ENCODE measurements at regions not wholly inside any gene's neighbourhood (a gene's known extent, or its start where the extent isn't known, plus 50 kb on each side); places are given as distances from the start of the nearest gene placed in this dataset.
"Not testable (repeated sequence)": the region's sequence is repeated elsewhere in the genome, so short reads cannot be mapped to it uniquely, and the experiment has no call there.

DNA sequence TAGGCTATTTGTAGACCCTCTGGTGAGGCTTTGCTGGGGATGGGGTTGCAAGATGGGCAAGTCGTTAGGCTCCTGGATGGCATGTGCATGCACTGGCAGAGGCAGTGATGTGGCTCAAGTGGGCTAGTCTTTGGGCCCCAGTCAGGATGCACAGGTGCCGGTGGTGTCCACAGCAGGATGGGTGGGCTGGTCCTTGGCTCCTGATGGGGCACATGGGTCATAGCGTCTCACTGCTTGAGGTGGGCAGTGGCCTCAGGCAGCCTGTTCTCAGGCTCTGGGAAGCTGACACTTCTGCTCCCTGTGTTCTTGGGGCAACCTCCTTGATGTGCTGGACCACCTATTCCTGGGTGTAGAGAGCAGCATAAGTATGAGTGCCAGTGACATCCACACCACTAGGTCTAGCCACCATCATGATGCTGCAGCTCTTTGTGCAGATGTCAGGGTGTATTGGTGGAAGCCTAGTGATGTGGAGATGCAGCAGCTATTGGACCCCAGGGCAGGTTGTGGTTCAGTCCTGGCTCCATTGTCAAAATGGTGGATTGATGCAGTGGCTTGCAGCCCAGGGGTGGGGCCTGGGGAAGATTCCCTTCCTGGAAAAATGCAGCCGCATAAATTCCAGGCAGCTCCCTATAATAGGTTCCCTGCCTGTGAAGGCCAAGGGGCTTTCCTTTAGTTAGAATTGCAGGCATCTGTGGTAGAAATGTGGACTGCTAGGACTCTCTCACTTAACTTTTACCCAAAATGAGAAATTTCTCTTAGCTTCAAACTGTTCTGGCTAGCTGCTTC is 742.5 kb upstream of the MDGA2 start:
- no peak for DNase-seq (ENCODE audit: low spot score)

DNA sequence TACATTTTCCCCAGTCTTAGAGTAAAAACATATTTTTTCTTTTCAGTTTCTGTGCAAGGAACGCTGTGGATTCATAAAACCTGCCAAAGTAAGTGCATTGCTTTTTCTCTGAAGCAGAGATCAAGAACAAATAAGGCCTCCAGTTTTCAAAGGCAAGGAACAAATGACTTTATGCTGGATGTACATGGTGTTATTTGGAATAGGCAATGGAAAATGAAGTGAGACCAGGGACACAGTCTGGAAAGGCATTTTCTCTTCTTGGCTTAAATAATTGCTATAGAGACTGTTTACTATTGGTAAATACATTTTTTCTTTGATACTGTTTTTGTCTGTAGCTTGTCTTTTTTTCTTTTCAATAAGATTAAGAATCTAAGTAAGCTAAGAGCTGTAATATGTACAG is 725.9 kb upstream of the MDGA2 start:
- DNase-seq (ENCODE audit: low spot score), result no peak

DNA sequence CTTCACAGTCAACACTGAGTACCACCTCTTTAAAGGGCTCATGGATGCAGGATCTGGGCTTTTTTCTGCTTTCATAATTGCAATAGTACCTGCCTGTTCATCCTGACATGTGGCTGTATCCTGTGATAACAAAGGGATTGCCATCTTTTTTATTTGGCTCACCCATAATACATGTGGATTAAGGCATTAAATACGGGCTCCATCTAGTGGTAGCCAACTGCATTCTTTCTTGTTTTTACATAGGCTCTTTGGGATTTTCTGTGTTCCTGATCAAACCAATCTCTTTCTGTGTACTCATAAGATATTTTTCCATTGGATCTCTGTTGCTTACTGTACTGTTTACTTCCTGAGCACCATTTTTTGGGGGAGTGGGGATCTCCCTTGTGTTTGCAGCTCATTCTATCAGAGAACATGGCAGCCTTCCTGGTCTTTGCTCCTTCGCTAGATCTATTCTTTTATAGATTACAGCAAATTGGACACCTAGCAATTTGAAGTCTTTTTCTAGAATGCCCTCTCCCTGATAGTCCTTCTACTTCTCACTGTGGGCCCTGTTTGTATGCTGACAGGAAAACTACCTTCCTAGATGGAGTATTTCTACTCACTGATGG is 723.4 kb upstream of the MDGA2 start:
- peak; percentile 39 for DNase-seq (ENCODE audit: low spot score)

DNA sequence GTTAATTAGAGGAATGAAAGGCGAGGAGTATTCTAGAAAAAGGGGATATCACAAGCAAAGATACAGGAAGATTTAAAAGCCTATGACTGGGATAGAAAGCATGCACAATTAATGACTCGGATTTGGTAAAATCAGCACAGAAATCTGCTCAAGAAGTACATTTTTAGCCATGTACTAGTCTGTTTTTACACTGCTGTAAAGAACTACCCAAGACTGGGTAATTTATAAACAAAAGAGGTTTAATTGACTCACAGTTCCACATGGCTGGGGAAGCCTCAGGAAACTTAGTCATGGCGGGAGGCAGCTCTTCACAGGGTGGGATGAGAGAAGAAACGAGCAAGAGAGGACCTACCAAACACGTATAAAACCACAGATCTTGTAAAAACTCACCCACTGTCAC is 716.3 kb upstream of the MDGA2 start:
- no peak for DNase-seq (ENCODE audit: low spot score)

DNA sequence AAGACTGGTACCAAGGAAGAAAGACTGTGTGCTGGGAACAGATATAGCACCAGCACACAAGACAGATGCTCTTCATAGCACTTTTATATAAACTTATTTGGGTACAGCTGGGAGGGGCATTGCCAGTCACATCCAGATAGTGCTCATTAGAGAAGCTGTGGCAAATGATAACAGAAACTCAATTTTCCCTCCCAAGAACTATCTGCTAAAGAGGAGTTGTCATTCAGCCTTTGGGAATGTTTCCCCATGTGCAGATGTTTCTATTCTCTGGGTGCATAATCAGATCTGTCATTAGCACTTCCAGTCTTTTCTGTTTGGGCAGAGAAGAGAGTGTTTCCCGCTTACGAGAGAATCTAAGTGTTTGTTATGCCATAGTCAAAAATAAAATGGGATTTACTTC is 714.9 kb upstream of the MDGA2 start:
- no peak for DNase-seq (ENCODE audit: low spot score)

DNA sequence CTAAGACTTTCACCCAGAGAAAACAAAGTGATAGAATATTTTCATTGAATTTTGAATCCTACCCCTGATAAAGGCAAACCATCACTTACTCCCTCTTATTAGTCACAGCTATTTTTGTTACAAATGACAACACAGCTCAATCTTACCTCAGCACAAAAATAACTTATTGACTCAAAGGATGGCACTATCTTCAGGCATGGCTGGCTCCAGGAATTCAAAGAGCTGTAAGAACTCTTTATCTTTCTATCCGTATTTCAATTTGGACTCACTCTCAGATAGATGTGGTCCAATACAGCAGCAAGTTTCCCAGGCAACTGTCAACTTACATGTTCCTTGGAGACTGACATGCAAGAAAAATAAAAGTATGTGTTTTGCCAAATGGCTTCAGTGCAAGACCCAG is 709.4 kb upstream of the MDGA2 start:
- peak; percentile 0 for DNase-seq (ENCODE audit: low spot score)

DNA sequence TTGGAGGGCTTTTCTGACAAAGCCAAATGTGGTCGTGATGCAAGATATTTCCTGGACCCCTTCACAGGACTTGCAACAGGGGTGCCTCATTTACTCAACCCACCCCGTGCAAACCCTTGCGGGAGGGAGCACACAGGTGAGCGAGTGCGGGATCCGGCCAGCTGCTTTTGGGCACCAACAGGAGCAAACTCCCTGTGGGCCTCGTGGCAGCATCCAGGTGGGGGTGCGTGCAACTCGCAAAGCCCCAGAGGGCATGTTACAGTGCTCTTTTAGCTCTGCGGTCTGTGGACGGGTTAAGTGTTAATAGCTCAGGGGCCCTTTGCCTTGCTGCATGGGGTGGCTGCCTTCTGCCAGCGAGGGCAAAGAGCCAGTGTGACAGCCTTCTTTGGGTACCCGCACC is 707.6 kb upstream of the MDGA2 start:
- no peak for DNase-seq (ENCODE audit: low spot score)

DNA sequence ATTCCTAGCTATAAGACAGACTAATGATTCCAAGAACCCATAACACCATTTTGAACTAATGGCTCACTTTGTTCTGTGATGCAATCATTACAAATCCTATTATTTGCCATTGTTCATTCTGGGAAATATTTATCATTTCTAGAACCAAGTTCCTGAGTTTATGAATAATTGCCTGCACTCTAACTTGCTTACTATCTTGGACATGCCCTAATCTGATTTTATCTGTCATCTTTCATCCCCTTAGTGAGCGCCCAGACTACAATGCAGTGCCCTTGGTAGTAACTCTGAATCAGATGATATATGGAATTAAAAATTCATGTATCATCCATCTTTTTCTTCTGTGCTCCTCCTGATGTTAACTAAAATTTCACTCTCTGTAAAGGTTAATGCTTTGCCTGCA is 703.1 kb upstream of the MDGA2 start:
- DNase-seq (ENCODE audit: low spot score), result no peak

DNA sequence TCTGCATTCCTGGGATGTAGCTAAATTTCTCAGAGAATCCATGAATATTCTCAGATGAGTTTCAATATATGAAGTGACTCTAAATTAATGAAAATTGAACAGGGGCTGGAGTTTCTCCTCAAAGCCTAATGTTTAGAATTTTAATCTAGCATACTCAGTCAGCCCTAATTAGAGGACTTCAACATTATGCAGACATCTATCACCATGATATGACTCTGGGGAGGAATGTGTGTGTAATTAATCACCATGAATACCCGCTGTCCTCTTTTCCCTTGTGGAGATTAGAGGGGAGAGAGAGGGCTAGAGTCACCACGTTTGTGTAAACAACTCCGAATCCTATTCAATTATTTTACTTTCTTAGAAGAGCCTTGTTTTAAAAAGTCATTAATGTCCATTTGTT is 698.6 kb upstream of the MDGA2 start:
- peak; percentile 16 for DNase-seq (ENCODE audit: low spot score)

DNA sequence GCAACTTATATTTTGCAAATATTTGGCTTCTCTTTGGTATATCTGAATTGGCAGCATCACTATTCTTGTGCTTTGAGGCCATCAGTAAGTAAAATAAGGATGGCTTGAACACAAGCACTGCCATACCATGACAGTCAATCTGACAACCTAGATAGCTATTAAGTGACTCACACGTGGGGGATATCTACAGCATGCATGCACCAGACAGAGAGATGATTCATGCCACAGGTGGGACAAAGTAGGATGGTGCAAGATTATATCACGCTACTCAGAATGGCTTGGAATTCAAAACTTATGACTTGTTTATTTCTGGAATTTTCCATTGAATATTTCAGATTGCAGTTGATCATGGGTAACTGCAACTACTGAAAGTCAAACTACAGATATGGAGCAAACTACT is 675.6 kb upstream of the MDGA2 start:
- peak; percentile 65 for DNase-seq (ENCODE audit: low spot score)

DNA sequence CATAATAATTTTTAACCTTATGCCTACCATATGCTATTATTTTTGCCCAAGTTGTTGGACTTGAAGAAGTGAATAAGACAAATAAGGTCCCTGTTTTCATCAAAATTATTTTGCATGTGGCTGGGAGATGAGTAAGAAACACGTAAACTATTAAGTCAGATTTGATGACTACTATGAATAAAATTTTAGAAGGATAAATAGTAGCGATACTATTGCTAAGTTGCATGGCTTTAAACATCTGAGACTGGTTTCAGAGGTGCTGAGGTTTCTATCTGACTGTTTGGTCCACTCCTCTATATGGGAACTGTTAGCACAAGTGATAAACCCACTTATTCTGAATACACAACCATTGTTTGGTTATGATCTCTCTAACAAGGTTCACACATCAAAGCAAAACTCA is 674.3 kb upstream of the MDGA2 start:
- no peak for DNase-seq (ENCODE audit: low spot score)

DNA sequence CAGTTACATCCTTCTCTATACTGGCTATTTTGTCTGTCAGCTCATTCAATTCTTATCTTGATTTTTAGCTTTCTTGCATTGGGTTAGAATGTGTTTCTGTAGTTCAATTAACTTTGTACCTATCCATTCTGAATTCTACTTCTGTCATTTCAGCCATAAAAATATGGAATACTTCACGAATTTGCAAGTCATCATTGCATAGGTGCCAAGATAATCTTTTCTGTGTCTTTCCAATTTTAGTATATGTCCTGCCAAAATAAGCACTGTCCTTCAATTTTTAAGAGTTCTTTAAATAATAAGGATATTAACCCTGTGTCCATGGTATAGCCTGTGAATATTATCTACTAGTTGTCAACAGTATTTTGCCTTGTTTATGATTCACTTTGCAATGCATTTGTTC is 665.7 kb upstream of the MDGA2 start:
- no peak for DNase-seq (ENCODE audit: low spot score)

DNA sequence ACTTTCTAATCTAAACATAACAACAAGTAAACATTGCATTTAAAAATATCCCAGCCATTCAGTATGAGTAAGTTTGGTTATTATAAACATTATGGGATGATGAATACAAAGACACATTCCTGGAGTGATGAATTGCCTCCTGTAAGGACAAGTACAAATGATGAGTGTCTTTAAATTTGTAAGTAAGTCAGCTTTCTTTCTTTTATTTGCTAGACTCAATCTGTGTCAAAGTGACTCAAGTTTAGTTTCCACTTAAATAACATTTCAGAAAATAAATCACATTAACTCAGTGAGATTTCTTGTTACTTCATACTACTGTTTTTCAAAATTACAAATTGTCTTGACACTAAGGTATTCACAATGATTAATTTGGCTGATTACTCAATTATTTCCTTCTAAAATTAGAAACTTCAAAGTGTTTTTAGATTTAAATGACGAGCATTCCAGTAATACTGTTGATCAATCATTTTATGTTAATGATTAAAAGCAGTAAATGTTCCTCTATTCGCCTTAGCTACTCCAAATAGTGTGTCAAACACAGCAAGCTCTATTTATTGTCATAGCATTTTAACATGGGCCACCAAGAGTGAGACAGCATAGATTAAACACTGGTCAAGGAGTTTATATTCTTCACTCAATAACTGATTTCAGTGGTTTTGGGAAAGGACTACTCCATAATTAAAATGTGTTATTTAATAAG is 658.0 kb upstream of the MDGA2 start:
- DNase-seq (ENCODE audit: low spot score), result peak; percentile 40

DNA sequence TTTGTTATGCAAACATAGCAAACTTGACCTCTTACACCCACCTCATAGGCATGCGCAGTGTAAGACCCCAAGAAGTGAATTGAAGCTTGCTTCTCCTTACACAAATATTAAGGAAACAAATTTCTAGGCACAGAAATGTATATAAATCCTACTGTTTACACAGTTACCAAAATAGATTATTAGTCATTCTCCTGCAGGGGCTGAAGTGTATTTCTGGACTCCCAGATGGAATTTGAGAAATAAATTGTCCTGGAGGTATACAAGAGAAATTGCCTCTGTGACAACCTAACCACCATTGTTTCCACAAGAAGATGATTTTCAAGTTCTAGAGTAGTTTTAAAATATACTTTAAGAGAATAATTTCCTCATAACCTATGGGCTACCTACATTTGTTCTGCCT is 656.0 kb upstream of the MDGA2 start:
- DNase-seq (ENCODE audit: low spot score), result peak; percentile 17

DNA sequence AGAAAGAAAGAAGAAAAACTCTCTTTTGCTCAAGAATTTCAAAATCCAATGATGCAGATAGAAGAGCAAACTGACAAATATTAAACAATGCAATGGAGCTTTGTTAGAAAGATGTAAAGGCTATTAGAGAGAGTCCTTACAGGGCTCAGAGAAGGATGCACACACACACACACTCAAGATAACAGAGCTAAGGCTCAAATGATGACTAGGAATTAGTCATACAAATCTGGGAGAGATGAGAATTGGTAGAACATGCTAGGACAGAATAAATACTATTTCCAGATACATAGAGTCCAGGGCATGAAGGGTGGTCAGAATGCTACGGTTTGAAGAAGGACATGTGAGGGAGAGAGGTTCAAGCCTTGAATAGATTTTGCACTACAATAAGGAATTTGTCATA is 650.1 kb upstream of the MDGA2 start:
- DNase-seq (ENCODE audit: low spot score), result peak; percentile 35

DNA sequence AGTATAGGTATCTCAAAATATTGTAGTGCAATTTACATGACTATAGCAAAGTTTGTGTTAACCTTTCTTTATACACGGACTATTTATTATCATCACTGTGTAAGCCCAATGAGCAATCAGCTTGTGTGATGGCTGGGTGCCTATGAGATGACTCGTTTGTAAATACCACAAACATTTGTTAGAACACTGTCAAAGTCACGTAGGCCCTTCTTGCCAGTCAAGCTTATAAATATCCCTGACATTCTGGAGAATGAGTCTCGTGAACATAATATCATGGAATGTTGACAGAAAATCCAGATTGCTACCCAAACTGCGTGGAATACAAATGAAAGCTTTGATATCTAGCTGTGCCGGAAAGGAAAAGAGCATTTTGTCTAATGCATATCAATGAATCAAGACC is 648.3 kb upstream of the MDGA2 start:
- DNase-seq (ENCODE audit: low spot score), result peak; percentile 38

DNA sequence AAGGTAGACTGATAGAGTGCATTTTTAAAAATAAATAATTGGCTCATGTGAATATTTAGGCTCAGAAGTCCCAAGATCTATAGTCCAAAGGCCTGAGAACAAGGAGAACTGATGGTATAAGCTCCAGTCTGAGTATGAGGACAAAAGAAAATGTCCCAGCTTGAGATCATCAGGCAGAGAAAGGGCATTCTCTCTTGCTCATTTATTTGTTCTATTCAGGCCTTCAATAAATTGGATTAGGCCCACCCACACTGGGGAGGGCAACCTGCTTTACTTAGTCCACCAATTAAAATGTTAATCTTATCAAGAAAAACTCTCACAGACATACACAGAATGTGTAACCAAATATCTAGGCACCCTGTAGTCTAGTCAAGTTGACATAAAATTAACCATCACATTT is 644.4 kb upstream of the MDGA2 start:
- DNase-seq (ENCODE audit: low spot score), result no peak

DNA sequence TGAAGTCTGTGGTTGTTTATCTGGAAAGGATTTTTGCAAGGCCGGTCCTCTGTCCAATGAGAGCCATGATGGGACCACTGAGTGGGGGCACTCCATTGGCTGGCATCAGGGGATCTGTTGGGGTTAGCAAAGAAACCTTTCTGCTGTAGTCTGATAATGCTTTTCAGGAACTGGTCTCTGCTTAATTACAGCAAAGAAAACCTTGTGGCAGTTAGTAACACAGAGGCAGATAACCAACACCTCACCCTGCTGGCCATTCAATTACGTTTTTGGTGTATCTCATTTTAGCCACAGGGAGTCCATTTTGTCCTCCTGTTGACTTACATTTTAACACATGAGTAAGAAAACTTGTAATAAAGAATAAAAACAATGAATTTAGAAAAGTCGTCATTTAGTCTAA is 629.3 kb upstream of the MDGA2 start:
- DNase-seq (ENCODE audit: low spot score), result no peak

DNA sequence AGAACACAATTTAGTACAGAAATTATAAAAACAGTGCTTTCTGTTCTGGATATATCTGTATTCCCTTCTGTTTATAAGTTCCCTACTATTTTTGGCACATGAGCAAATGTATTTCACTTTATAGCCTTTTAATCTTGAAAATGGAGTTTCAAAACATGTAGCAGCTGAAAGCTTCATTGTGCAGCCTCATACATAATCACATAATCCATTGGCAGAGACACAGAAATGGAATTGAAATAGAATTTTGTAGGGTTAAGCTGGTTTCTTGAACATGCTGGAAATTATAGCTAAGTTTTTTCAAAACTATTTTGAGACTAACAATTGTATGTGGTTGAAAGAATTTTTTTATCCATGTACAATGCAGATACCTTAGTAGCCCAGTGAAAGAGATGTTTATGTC is 614.3 kb upstream of the MDGA2 start:
- DNase-seq (ENCODE audit: low spot score), result no peak

DNA sequence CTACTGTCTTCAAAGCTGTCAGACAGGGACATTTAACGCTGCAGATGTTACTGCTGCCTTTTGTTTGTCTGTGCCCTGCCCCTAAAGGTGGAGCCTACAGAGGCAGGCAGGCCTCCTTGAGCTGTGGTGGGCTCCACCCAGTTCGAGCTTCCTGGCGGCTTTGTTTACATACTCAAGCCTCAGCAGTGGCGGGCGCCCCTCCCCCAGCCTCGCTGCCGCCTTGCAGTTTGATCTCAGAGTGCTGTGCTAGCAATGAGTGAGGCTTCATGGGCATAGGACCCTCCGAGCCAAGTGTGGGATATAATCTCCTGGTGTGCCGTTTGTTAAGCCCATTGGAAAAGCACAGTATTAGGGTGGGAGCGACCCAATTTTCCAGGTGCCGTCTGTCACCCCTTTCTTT is 609.8 kb upstream of the MDGA2 start:
- DNase-seq (ENCODE audit: low spot score), result peak; percentile 0

DNA sequence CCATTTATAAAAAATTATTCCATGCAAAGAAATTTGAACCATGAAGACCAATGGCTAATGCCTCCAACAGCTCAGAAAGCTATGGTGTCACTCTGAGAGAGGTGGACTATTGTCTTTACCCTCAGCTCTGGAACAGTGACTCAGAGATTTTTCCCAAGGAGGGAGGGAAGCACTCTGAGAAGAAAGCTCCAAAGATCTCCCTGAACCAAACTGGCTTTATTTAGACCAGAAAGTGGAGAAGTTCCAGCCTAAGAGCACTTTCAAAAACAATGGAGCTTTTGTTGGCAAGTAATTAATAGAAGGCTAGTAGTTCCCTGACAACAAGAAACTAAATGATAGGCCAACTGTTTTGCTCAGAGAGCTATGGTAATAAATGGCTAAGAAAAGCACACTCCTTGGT is 599.9 kb upstream of the MDGA2 start:
- peak; percentile 3 for DNase-seq (ENCODE audit: low spot score)

DNA sequence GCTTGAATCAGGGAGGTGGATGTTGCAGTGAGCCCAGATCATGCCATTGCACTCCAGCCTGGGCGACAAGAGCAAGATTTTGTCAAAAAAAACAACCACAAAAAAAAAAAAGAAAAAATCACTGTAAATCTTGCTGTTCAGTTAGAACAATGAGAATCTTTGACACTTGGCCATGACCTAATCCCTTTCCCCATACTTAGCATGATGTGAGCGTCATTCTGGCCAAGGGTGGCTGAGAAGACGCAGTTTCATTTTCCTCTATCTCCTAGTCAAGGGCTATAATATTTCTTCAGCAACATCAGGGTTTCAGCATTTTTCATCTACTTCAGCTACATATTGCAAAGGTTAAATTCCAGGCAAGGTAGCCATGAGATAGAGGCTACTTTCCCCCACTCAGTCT is 599.4 kb upstream of the MDGA2 start:
- no peak for DNase-seq (ENCODE audit: low spot score)

DNA sequence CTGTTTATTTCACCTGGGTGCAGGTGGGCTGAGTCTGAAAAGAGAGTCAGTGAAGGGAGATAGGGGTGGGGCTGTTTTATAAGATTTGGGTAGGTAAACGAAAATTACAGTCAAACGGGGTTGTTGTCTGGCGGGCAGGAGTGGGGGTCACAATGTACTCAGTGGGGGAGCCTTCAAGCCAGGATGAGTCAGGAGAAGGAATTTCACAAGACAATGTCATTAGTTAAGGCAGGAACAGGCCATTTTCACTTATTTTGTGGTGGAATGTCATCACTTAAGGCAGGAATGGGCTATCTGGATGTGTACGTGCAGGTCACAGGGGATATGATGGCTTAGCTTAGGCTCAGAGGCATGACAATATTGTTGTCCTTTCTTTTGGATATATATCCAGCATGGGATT is 592.5 kb upstream of the MDGA2 start:
- DNase-seq (ENCODE audit: low spot score), result not testable (repeated sequence)

Data from A172 (cell line).